CD14-positive monocyte (primary cell): ENCODE measurements at regions not wholly inside any gene's neighbourhood (a gene's known extent, or its start where the extent isn't known, plus 50 kb on each side); places are given as distances from the start of the nearest gene placed in this dataset.

Source experiments
- DNase-seq, 3 donors: peaks; one replicate each; pipeline ENCODE4 v3.0.0-alpha.2; 2011 to 2022
- H2AFZ ChIP-seq: 2 replicates; pipeline ENCODE4 v1.6.0; 2012; ENCODE audit warnings: mild to moderate bottlenecking, low read depth, low read length, inconsistent platforms; ENCODE audit not compliant: insufficient read depth, poor library complexity, severe bottlenecking
- H3K27ac ChIP-seq, 2 donors: 1 replicate in 1 of 2; 2 replicates in 1 of 2; pipeline ENCODE4 v1.5.1; 2012 to 2013; ENCODE audit warnings: low read length in 2 of 2, control low read depth in 1 of 2, inconsistent platforms in 1 of 2, low read depth in 1 of 2, mild to moderate bottlenecking in 1 of 2
- H3K27me3 ChIP-seq, 2 donors: one replicate each; pipeline versions ENCODE4 v1.6.0 to v1.6.1; 2011 to 2013; ENCODE audit warnings: low read length in 2 of 2; ENCODE audit not compliant: control insufficient read depth in 2 of 2, insufficient read depth in 2 of 2
- H3K36me3 ChIP-seq, 2 donors: replicated peaks in 1 of 2; 1 replicate in 1 of 2; 2 replicates in 1 of 2; pipeline versions ENCODE4 v1.5.1 to v1.6.1; 2012 to 2013; ENCODE audit warnings: low read length in 2 of 2, control low read depth in 1 of 2, inconsistent platforms in 1 of 2, mild to moderate bottlenecking in 1 of 2; ENCODE audit not compliant: insufficient read depth in 2 of 2, control insufficient read depth in 1 of 2
- H3K4me1 ChIP-seq, 2 donors: 1 replicate in 1 of 2; 2 replicates in 1 of 2; pipeline versions ENCODE4 v1.5.1 to v1.6.1; 2012 to 2013; ENCODE audit warnings: low read length in 2 of 2, control low read depth in 1 of 2, inconsistent platforms in 1 of 2, mild to moderate bottlenecking in 1 of 2, moderate library complexity in 1 of 2; ENCODE audit not compliant: insufficient read depth in 2 of 2, control insufficient read depth in 1 of 2
- H3K4me2 ChIP-seq: replicated peaks from 2 replicates; pipeline ENCODE3; 2012; ENCODE audit warnings: low read length, moderate library complexity, mild to moderate bottlenecking; ENCODE audit not compliant: poor library complexity, severe bottlenecking; ENCODE audit errors: extremely low read depth
- H3K4me3 ChIP-seq, 3 experiments: fragments of 200-600 bp in 1 of 3; sonication (generic) in 1 of 3; replicated peaks in 1 of 3; 1 replicate in 2 of 3; 2 replicates in 1 of 3; pipeline ENCODE4 v1.5.1; 2011 to 2013; ENCODE audit warnings: low read length in 3 of 3, mild to moderate bottlenecking in 3 of 3, control low read depth in 2 of 3, low read depth in 2 of 3, inconsistent platforms in 1 of 3, moderate library complexity in 1 of 3
- H3K79me2 ChIP-seq: 2 replicates; pipeline ENCODE4 v1.6.0; 2012; ENCODE audit warnings: mild to moderate bottlenecking, control low read depth, inconsistent platforms, low read length, moderate library complexity; ENCODE audit not compliant: insufficient read depth
- H3K9ac ChIP-seq: 2 replicates; pipeline ENCODE4 v1.6.0; 2017; ENCODE audit warnings: low read length, mild to moderate bottlenecking; ENCODE audit not compliant: insufficient read depth, poor library complexity, severe bottlenecking
- H3K9me3 ChIP-seq, 2 donors: replicated peaks in 1 of 2; 1 replicate in 1 of 2; 2 replicates in 1 of 2; pipeline versions ENCODE4 v1.5.1 to v1.6.1; 2012 to 2013; ENCODE audit warnings: low read length in 2 of 2, control low read depth in 1 of 2; ENCODE audit not compliant: control insufficient read depth in 1 of 2, insufficient read depth in 1 of 2
- H4K20me1 ChIP-seq: 2 replicates; pipeline ENCODE4 v1.6.0; 2012; ENCODE audit warnings: mild to moderate bottlenecking, low read length, control low read depth, moderate library complexity; ENCODE audit not compliant: insufficient read depth
- H3K27ac Mint-ChIP-seq, 7 donors: one replicate each; pipeline ENCODE4 v1.8.0; 2020; ENCODE audit warnings: mild to moderate bottlenecking in 7 of 7, mixed read lengths in 7 of 7, moderate library complexity in 6 of 7, inconsistent platforms in 2 of 7
- H3K27me3 Mint-ChIP-seq, 3 donors: one replicate each; pipeline ENCODE4 v1.8.0; 2021 to 2022; ENCODE audit warnings: low read depth in 3 of 3, mild to moderate bottlenecking in 3 of 3, mixed read lengths in 3 of 3, moderate library complexity in 3 of 3, inconsistent platforms in 1 of 3
- H3K36me3 Mint-ChIP-seq, 2 donors: one replicate each; pipeline ENCODE4 v1.8.0; 2020; ENCODE audit warnings: mixed read lengths in 2 of 2, inconsistent platforms in 1 of 2, mild to moderate bottlenecking in 1 of 2
- H3K4me1 Mint-ChIP-seq: one replicate; pipeline ENCODE4 v1.8.0; 2020; ENCODE audit warnings: mild to moderate bottlenecking, mixed read lengths
- H3K4me3 Mint-ChIP-seq, 2 donors: one replicate each; pipeline ENCODE4 v1.8.0; 2020; ENCODE audit warnings: mild to moderate bottlenecking in 2 of 2, mixed read lengths in 2 of 2, moderate library complexity in 1 of 2
- H3K9me3 Mint-ChIP-seq, 7 donors: one replicate each; pipeline ENCODE4 v1.8.0; 2020 to 2022; ENCODE audit warnings: mixed read lengths in 7 of 7, mild to moderate bottlenecking in 6 of 7, moderate library complexity in 6 of 7, inconsistent platforms in 2 of 7
- WGBS: methylation state at CpG from one replicate; pipeline ENCODE4 v1.1.5; 2013; ENCODE audit warnings: missing lambda C conversion rate; ENCODE audit not compliant: insufficient coverage; 5-methylcytosine and 5-hydroxymethylcytosine counted together
- intact Hi-C, 2 donors: fragments of 100-400 bp; cut with micrococcal nuclease; formaldehyde crosslinking; loops; one replicate each; pipeline versions ENCODE4 v1.15.0 to v1.15.1; 2023
- TF ChIP-seq, protein P1 (sequence below): fragments of 200-600 bp; IDR thresholded peaks from one replicate; pipeline ENCODE4 v1.8.0; 2022; ENCODE audit warnings: antibody characterized with exemption, mild to moderate bottlenecking

DNA sequence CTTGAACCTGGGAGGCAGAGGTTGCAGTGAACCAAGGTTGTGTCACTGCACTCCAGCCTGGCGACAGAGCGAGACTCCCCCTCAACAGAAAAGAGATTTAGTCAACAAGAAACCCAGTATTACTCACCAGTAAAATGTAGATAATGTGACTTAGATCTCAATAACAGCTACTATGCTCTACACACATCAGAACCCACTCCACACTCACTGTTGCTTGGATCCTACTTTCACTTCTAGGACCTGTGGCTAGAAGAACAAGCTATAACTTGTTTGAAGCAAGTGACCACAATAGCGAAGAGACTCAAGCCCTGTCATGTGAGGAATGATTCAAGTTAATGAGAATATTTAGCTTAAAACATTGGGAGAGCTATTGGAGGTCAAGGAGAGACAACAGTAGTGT lies 100.7 kb downstream of the ANXA2 start:
- DNase-seq, result no peak
- Mint-ChIP-seq H3K36me3 (no peaks in the 10 kb centered on the region), H3K4me3 (no peak overlapping the region), H3K27ac (no peak overlapping the region), H3K27me3 (peaks cover 0 to 3% (median 2%) of the 10 kb centered on the region in 3 donors), H3K4me1 (no peaks in the 10 kb centered on the region), H3K9me3 (peaks cover 2 to 14% (median 6%) of the 10 kb centered on the region in 7 donors)
- H4K20me1 ChIP-seq, result no peaks in the 10 kb centered on the region
- intact Hi-C loops, result no loop called here
- no peak overlapping the region for H2AFZ ChIP-seq
- H3K36me3 ChIP-seq, result no peaks in the 10 kb centered on the region
- no peak overlapping the region for H3K27ac ChIP-seq
- H3K9ac ChIP-seq, result no peak overlapping the region
- H3K4me1 ChIP-seq, result no peaks in the 10 kb centered on the region
- H3K4me3 ChIP-seq, result no peak overlapping the region
- H3K9me3 ChIP-seq, result peaks cover 0 to 5% of the 10 kb centered on the region in 2 donors
- TF ChIP-seq, protein P1, sequence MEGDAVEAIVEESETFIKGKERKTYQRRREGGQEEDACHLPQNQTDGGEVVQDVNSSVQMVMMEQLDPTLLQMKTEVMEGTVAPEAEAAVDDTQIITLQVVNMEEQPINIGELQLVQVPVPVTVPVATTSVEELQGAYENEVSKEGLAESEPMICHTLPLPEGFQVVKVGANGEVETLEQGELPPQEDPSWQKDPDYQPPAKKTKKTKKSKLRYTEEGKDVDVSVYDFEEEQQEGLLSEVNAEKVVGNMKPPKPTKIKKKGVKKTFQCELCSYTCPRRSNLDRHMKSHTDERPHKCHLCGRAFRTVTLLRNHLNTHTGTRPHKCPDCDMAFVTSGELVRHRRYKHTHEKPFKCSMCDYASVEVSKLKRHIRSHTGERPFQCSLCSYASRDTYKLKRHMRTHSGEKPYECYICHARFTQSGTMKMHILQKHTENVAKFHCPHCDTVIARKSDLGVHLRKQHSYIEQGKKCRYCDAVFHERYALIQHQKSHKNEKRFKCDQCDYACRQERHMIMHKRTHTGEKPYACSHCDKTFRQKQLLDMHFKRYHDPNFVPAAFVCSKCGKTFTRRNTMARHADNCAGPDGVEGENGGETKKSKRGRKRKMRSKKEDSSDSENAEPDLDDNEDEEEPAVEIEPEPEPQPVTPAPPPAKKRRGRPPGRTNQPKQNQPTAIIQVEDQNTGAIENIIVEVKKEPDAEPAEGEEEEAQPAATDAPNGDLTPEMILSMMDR, result no peak
- no peak overlapping the region for H3K4me2 ChIP-seq
- WGBS, result no CpG with 5 or more reads among the region's 3 CpGs
- no peaks in the 10 kb centered on the region for H3K27me3 ChIP-seq
- no peaks in the 10 kb centered on the region for H3K79me2 ChIP-seq
